HG02973 (cell line): ENCODE measurements at regions not wholly inside any gene's neighbourhood (a gene's known extent, or its start where the extent isn't known, plus 50 kb on each side); places are given as distances from the start of the nearest gene placed in this dataset.
"Not testable (repeated sequence)": the region's sequence is repeated elsewhere in the genome, so short reads cannot be mapped to it uniquely, and the experiment has no call there.

Experiments
- ATAC-seq: cut with Tn5 transposase; IDR thresholded peaks from one replicate; pipeline ENCODE4 v1.9.1; 2021; ENCODE audit warnings: moderate library complexity; ENCODE audit not compliant: unreplicated experiment

- no peak for ATAC-seq
These were observed 158.6 kb upstream of the ALG10B start for GRCh38 chr12:38157933-38158401.

- no peak for ATAC-seq
These were observed 158.0 kb upstream of the ALG10B start for GRCh38 chr12:38158428-38159091.

- ATAC-seq = no peak
These were observed 157.5 kb upstream of the ALG10B start for GRCh38 chr12:38159092-38159551.

- no peak for ATAC-seq
These were observed 156.8 kb upstream of the ALG10B start for GRCh38 chr12:38159591-38160317.

- ATAC-seq = no peak
These were observed 156.1 kb upstream of the ALG10B start for GRCh38 chr12:38160318-38161122.

GRCh38 chr12:38161123-38162000 lies 155.2 kb upstream of the ALG10B start:
- ATAC-seq = no peak

- ATAC-seq = no peak
These were observed 154.6 kb upstream of the ALG10B start for GRCh38 chr12:38162013-38162412.

- ATAC-seq = no peak
These were observed 153.7 kb upstream of the ALG10B start for GRCh38 chr12:38162708-38163441.

GRCh38 chr12:38163442-38163801 lies 153.2 kb upstream of the ALG10B start:
- no peak for ATAC-seq

GRCh38 chr12:38166225-38166624 lies 150.3 kb upstream of the ALG10B start:
- no peak for ATAC-seq

GRCh38 chr12:38175538-38175937 lies 141.0 kb upstream of the ALG10B start:
- no peak for ATAC-seq

- not testable (repeated sequence) for ATAC-seq
These were observed 133.0 kb upstream of the ALG10B start for GRCh38 chr12:38183617-38184016.

- ATAC-seq = not testable (repeated sequence)
These were observed 119.3 kb upstream of the ALG10B start for GRCh38 chr12:38197286-38197685.

GRCh38 chr12:38201461-38202276 lies 114.9 kb upstream of the ALG10B start:
- no peak for ATAC-seq

GRCh38 chr12:38204831-38205230 lies 111.7 kb upstream of the ALG10B start:
- ATAC-seq = no peak

GRCh38 chr12:38222011-38222410 lies 94.6 kb upstream of the ALG10B start:
- no peak for ATAC-seq

- not testable (repeated sequence) for ATAC-seq
These were observed 78.2 kb upstream of the ALG10B start for GRCh38 chr12:38238328-38238727.

- ATAC-seq = no peak
These were observed 62.8 kb upstream of the ALG10B start for GRCh38 chr12:38253778-38254177.

- ATAC-seq = no peak
These were observed 58.2 kb upstream of the ALG10B start for GRCh38 chr12:38258411-38258810.
